ENCODE measurements at regions not wholly inside any gene's neighbourhood (a gene's known extent, or its start where the extent isn't known, plus 50 kb on each side); places are given as distances from the start of the nearest gene placed in this dataset.

GRCh38 chr15:27702581-27702980, 396.5 kb downstream of the OCA2 start:
- no peaks in the 10 kb centered on the region for H3K4me1 Mint-ChIP-seq
- H3K27ac Mint-ChIP-seq: no peak overlapping the region
- H3K9me3 Mint-ChIP-seq: peaks cover 4 to 8% (median 7%) of the 10 kb centered on the region in 3 donors
- no peaks in the 10 kb centered on the region for H3K27me3 Mint-ChIP-seq
- no peak overlapping the region for H3K4me3 Mint-ChIP-seq
- H3K36me3 Mint-ChIP-seq: no peaks in the 10 kb centered on the region

GRCh38 chr15:27701956-27702355, 397.2 kb downstream of the OCA2 start:
- H3K27ac Mint-ChIP-seq: no peak overlapping the region
- no peak overlapping the region for H3K4me3 Mint-ChIP-seq
- no peaks in the 10 kb centered on the region for H3K27me3 Mint-ChIP-seq
- no peaks in the 10 kb centered on the region for H3K36me3 Mint-ChIP-seq
- H3K9me3 Mint-ChIP-seq: peaks cover 4 to 8% (median 7%) of the 10 kb centered on the region in 3 donors
- no peaks in the 10 kb centered on the region for H3K4me1 Mint-ChIP-seq

GRCh38 chr15:27701014-27701413, 398.1 kb downstream of the OCA2 start:
- no peaks in the 10 kb centered on the region for H3K36me3 Mint-ChIP-seq
- no peak overlapping the region for H3K4me3 Mint-ChIP-seq
- no peak overlapping the region for H3K27ac Mint-ChIP-seq
- no peaks in the 10 kb centered on the region for H3K27me3 Mint-ChIP-seq
- peaks cover 4 to 8% (median 7%) of the 10 kb centered on the region in 3 donors for H3K9me3 Mint-ChIP-seq
- H3K4me1 Mint-ChIP-seq: no peaks in the 10 kb centered on the region

DNA sequence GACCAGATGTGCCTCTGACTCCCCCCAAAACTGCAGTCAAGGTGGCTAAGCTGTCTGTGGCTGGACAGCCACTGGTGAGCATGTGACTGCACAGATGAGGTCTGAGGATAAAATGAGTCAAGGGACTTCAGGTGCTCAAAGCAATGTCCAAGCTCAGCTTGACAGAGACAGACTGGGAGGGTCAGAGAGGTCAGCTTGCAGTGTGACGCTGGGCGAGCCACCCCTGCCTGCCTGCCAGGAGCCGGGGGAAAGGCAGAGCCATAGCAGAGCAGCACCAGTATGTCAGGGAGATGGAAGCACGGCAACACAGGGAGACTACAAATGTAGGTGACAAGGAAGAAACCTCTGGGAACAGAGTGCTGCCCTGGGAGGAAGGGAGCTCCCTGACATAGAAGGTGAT, 399.4 kb downstream of the OCA2 start:
- H3K27me3 Mint-ChIP-seq: no peaks in the 10 kb centered on the region
- H3K36me3 Mint-ChIP-seq: no peaks in the 10 kb centered on the region
- H3K4me1 Mint-ChIP-seq: no peaks in the 10 kb centered on the region
- H3K9me3 Mint-ChIP-seq: peaks cover 3 to 4% (median 4%) of the 10 kb centered on the region in 3 donors
- H3K27ac Mint-ChIP-seq: no peak overlapping the region
- peak overlapping the region in 1 of 4 donors; percentile 46 for H3K4me3 Mint-ChIP-seq

- Mint-ChIP-seq H3K4me1 (no peaks in the 10 kb centered on the region), H3K27ac (no peak overlapping the region), H3K9me3 (peaks cover 2 to 6% (median 3%) of the 10 kb centered on the region in 3 donors), H3K36me3 (no peaks in the 10 kb centered on the region), H3K4me3 (no peak overlapping the region), H3K27me3 (no peaks in the 10 kb centered on the region)
Observed at GRCh38 chr15:27696530-27696929, 402.6 kb downstream of the OCA2 start.

DNA sequence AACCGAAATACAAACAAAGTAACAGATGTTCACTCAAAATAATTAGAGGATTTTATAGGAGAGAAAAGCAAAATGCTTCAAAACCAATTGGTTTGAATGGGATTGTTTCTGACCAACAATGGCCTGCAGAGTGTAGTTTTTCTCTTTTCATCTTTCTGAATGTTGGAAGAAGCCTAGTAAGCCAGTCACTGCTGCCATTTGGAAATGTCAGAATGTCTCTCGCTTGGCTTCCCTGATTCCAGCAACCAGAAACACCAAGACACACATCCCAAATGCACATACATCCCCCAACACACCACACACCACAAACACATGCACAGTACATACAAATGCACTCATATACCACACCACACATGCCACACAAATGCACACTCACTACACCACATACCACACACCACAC, 403.4 kb downstream of the OCA2 start:
- Mint-ChIP-seq H3K27me3 (no peaks in the 10 kb centered on the region), H3K9me3 (peaks cover 2 to 3% (median 2%) of the 10 kb centered on the region in 3 donors), H3K4me1 (no peaks in the 10 kb centered on the region), H3K27ac (no peak overlapping the region), H3K36me3 (no peaks in the 10 kb centered on the region), H3K4me3 (no peak overlapping the region)

DNA sequence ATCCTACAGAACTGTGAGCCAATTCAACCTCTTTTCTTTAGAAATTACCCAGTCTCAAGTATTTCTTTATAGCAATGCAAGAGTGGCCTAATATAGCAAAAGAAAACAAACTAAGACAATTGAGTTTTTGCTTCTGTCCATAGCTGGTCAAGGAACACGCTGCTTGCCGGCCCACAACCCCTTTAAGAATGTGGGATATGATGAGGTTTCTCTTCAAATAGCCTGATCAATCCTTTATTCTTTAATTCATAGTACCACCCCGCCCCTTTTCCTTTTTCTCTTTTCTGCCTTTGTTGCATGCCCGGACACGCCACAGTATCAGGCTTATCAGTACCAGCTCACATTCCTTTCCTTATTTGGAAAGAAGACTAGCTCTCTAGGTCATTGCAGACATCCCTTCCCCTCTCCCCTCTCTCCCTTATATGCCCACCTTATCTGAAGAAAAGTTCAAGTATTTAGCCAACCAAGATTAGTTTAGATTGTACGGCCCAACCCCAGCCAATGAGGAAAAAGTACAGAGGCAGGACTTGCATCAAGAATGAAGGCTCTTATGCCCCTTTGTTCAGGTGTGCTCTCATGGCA, 404.5 kb downstream of the OCA2 start:
- Mint-ChIP-seq H3K27me3 (no peaks in the 10 kb centered on the region), H3K4me3 (no peak overlapping the region), H3K9me3 (peaks cover 0 to 2% (median 0%) of the 10 kb centered on the region in 3 donors), H3K27ac (no peak overlapping the region), H3K4me1 (no peaks in the 10 kb centered on the region), H3K36me3 (no peaks in the 10 kb centered on the region)

DNA sequence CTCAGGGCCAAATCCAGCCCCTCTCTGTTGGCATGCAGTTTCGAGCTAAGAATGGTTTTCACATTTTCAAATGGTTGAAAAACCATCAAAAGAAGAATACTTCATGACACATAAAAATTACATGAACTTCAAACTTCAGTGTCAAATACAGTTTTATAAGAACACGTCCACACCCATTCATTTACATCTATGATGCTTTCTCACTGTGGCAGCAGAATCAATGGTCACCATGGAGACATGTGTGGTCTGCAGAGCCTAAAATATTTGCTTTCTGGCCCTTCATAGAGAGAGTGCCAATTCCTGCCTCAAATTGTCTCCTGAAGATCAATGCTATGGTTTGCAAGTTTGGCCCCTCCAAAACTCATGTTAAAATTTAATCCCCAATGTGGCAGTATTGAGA, 405.8 kb downstream of the OCA2 start:
- Mint-ChIP-seq H3K9me3 (peaks cover 0 to 2% (median 2%) of the 10 kb centered on the region in 3 donors), H3K27ac (no peak overlapping the region), H3K4me3 (no peak overlapping the region), H3K27me3 (no peaks in the 10 kb centered on the region), H3K4me1 (no peaks in the 10 kb centered on the region), H3K36me3 (no peaks in the 10 kb centered on the region)

GRCh38 chr15:27692438-27692837, 406.7 kb downstream of the OCA2 start:
- Mint-ChIP-seq H3K27ac (no peak overlapping the region), H3K27me3 (no peaks in the 10 kb centered on the region), H3K9me3 (peaks cover 0 to 2% (median 2%) of the 10 kb centered on the region in 3 donors), H3K36me3 (peaks cover 1% of the 10 kb centered on the region), H3K4me1 (no peaks in the 10 kb centered on the region), H3K4me3 (no peak overlapping the region)

DNA sequence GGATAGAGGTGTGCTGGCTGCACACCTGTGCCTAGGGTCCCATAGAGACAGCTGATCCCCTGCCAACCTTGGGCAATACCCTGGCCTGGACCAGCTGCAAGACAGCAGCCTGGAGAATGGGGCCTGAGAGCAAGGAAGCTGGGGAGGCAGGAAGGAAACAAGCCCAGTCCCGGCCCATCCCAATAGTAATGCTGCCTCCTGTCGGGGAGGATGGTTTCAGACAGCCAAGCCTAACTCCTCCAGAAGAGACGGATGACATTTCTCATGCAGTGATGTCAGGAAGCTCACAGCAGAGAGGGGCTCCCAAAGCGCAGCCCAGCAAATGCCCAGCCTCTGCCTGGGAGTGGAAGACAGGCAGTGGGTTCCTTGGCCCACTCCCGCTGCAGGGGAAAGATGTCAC, 408.8 kb downstream of the OCA2 start:
- H3K36me3 Mint-ChIP-seq: peaks cover 1% of the 10 kb centered on the region
- H3K27ac Mint-ChIP-seq: no peak overlapping the region
- no peaks in the 10 kb centered on the region for H3K27me3 Mint-ChIP-seq
- H3K9me3 Mint-ChIP-seq: peaks cover 0 to 2% (median 2%) of the 10 kb centered on the region in 3 donors
- H3K4me3 Mint-ChIP-seq: no peak overlapping the region
- H3K4me1 Mint-ChIP-seq: no peaks in the 10 kb centered on the region

GRCh38 chr15:27686971-27687370, 412.1 kb downstream of the OCA2 start:
- Mint-ChIP-seq H3K27me3 (no peaks in the 10 kb centered on the region), H3K27ac (no peak overlapping the region), H3K4me1 (peaks cover 0 to 1% (median 0%) of the 10 kb centered on the region in 3 donors), H3K4me3 (no peak overlapping the region), H3K36me3 (peaks cover 1% of the 10 kb centered on the region), H3K9me3 (peaks cover 0 to 2% (median 2%) of the 10 kb centered on the region in 3 donors)

DNA sequence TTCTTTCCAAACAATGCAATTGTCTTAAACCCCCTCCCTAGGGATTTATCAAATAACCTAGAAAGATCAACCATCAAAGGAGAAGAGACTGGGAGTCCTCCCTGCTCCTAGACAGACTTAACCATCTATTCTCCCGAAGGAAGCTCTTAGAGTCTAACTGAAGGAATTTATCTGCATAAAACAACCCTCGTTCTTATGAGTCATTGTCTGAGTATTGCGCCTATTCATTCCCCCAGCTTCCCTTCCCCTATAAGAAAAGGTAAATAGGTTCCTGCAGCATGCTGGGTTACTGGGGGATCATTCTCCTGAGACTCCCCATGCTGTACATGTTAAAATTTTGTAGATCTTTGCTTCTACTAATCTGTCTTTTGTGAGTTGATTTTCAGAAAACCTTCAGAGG, 412.7 kb downstream of the OCA2 start:
- Mint-ChIP-seq H3K4me1 (peaks cover 0 to 1% (median 0%) of the 10 kb centered on the region in 3 donors), H3K4me3 (no peak overlapping the region), H3K36me3 (peaks cover 1% of the 10 kb centered on the region), H3K9me3 (peaks cover 0 to 2% (median 2%) of the 10 kb centered on the region in 3 donors), H3K27me3 (no peaks in the 10 kb centered on the region), H3K27ac (no peak overlapping the region)

GRCh38 chr15:27685644-27686043, 413.5 kb downstream of the OCA2 start:
- Mint-ChIP-seq H3K4me1 (peaks cover 0 to 1% (median 0%) of the 10 kb centered on the region in 3 donors), H3K4me3 (no peak overlapping the region), H3K36me3 (peaks cover 1% of the 10 kb centered on the region), H3K27ac (no peak overlapping the region), H3K9me3 (peaks cover 0 to 2% (median 2%) of the 10 kb centered on the region in 3 donors), H3K27me3 (no peaks in the 10 kb centered on the region)

- Mint-ChIP-seq H3K36me3 (peaks cover 1% of the 10 kb centered on the region), H3K4me3 (no peak overlapping the region), H3K4me1 (peaks cover 0 to 1% (median 0%) of the 10 kb centered on the region in 3 donors), H3K27ac (no peak overlapping the region), H3K27me3 (no peaks in the 10 kb centered on the region), H3K9me3 (peaks cover 0 to 2% (median 2%) of the 10 kb centered on the region in 3 donors)
Observed at GRCh38 chr15:27683121-27683520, 416.0 kb downstream of the OCA2 start.

GRCh38 chr15:27681038-27681437, 418.1 kb downstream of the OCA2 start:
- Mint-ChIP-seq H3K9me3 (peaks cover 0 to 2% (median 2%) of the 10 kb centered on the region in 3 donors), H3K4me3 (no peak overlapping the region), H3K27me3 (no peaks in the 10 kb centered on the region), H3K36me3 (no peaks in the 10 kb centered on the region), H3K4me1 (peaks cover 0 to 1% (median 0%) of the 10 kb centered on the region in 3 donors), H3K27ac (no peak overlapping the region)

- Mint-ChIP-seq H3K4me3 (no peak overlapping the region), H3K27ac (no peak overlapping the region), H3K36me3 (no peaks in the 10 kb centered on the region), H3K27me3 (no peaks in the 10 kb centered on the region), H3K9me3 (peaks cover 0 to 4% (median 2%) of the 10 kb centered on the region in 3 donors), H3K4me1 (peaks cover 0 to 1% (median 0%) of the 10 kb centered on the region in 3 donors)
Observed at GRCh38 chr15:27679731-27680471, 419.2 kb downstream of the OCA2 start.

Data from IgD-negative memory B cell (primary cell).